ENCODE measurements at regions not wholly inside any gene's neighbourhood (a gene's known extent, or its start where the extent isn't known, plus 50 kb on each side); places are given as distances from the start of the nearest gene placed in this dataset.

GRCh38 chr20:60263725-60264709 lies 305.8 kb downstream of the CDH26 start:
- DNase-seq (ENCODE audit: extremely low spot score, unreplicated experiment), result no peak
- no peaks in the 10 kb centered on the region for H3K9me3 Mint-ChIP-seq (ENCODE audit: unreplicated experiment)
- H3K4me1 Mint-ChIP-seq (ENCODE audit: unreplicated experiment), result no peaks in the 10 kb centered on the region
- no peak overlapping the region for H3K4me3 Mint-ChIP-seq (ENCODE audit: unreplicated experiment)
- TF ChIP-seq CTCF (IDR thresholded peaks at IDR 0.05), result no peak
- peaks cover 5% of the 10 kb centered on the region for H3K27me3 Mint-ChIP-seq (ENCODE audit: unreplicated experiment)
- no peak overlapping the region for H3K27ac Mint-ChIP-seq (ENCODE audit: unreplicated experiment)
- no peaks in the 10 kb centered on the region for H3K36me3 Mint-ChIP-seq (ENCODE audit: unreplicated experiment)

GRCh38 chr20:60266177-60266823 lies 308.1 kb downstream of the CDH26 start:
- DNase-seq (ENCODE audit: extremely low spot score, unreplicated experiment), result no peak
- Mint-ChIP-seq H3K27ac (ENCODE audit: unreplicated experiment) (no peak overlapping the region), H3K4me3 (ENCODE audit: unreplicated experiment) (no peak overlapping the region), H3K4me1 (ENCODE audit: unreplicated experiment) (no peaks in the 10 kb centered on the region), H3K27me3 (ENCODE audit: unreplicated experiment) (peaks cover 2% of the 10 kb centered on the region), H3K9me3 (ENCODE audit: unreplicated experiment) (no peaks in the 10 kb centered on the region), H3K36me3 (ENCODE audit: unreplicated experiment) (no peaks in the 10 kb centered on the region)
- TF ChIP-seq CTCF (IDR thresholded peaks at IDR 0.05), result no peak

DNA sequence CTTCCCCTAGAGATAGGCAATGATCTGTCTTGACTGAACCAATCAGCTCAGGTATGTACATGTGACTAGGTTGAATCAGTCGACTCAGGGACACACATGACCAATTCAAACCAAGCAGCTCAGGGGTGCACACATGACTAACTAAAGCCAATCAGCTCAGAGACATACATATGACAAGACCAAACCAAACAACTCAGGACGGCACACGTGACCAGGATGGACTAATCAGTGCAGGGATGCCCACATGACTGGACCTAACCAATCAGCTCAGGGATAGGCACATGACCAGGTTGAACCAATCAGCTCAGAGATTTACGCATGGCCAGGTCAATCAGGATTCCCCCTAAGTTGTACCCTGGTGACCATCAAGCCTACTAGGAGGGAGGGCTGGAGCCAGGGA lies 310.3 kb downstream of the CDH26 start:
- TF ChIP-seq CTCF (IDR thresholded peaks at IDR 0.05), result no peak
- Mint-ChIP-seq H3K4me1 (ENCODE audit: unreplicated experiment) (no peaks in the 10 kb centered on the region), H3K4me3 (ENCODE audit: unreplicated experiment) (no peak overlapping the region), H3K9me3 (ENCODE audit: unreplicated experiment) (no peaks in the 10 kb centered on the region), H3K27ac (ENCODE audit: unreplicated experiment) (no peak overlapping the region), H3K27me3 (ENCODE audit: unreplicated experiment) (peaks cover 5% of the 10 kb centered on the region), H3K36me3 (ENCODE audit: unreplicated experiment) (no peaks in the 10 kb centered on the region)
- no peak for DNase-seq (ENCODE audit: extremely low spot score, unreplicated experiment)

GRCh38 chr20:60269573-60270162 lies 311.4 kb downstream of the CDH26 start:
- no peaks in the 10 kb centered on the region for H3K4me1 Mint-ChIP-seq (ENCODE audit: unreplicated experiment)
- no peak overlapping the region for H3K4me3 Mint-ChIP-seq (ENCODE audit: unreplicated experiment)
- no peak for TF ChIP-seq CTCF (IDR thresholded peaks at IDR 0.05)
- no peaks in the 10 kb centered on the region for H3K36me3 Mint-ChIP-seq (ENCODE audit: unreplicated experiment)
- H3K9me3 Mint-ChIP-seq (ENCODE audit: unreplicated experiment), result no peaks in the 10 kb centered on the region
- H3K27ac Mint-ChIP-seq (ENCODE audit: unreplicated experiment), result no peak overlapping the region
- H3K27me3 Mint-ChIP-seq (ENCODE audit: unreplicated experiment), result peaks cover 5% of the 10 kb centered on the region
- DNase-seq (ENCODE audit: extremely low spot score, unreplicated experiment), result no peak

DNA sequence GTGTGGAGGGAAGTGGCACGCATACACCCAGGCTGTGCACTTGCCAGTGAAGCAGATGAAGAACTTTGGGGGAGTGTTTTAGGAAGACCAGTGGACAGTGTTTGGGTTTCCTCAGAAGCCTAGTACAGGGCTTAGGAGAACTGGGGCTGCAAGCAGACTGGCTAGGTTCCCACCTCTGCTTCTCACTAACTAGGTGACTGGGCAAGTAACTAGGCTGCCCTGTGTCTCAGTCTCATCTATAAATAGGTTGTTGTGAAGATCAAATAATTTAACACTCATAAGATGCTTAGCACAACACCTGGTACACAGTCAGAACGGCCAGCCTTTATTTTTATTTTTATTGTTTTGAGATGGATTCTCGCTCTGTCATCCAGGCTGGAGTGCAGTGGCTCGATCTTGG lies 312.1 kb downstream of the CDH26 start:
- H3K36me3 Mint-ChIP-seq (ENCODE audit: unreplicated experiment), result no peaks in the 10 kb centered on the region
- H3K27me3 Mint-ChIP-seq (ENCODE audit: unreplicated experiment), result peaks cover 5% of the 10 kb centered on the region
- no peak for TF ChIP-seq CTCF (IDR thresholded peaks at IDR 0.05)
- H3K9me3 Mint-ChIP-seq (ENCODE audit: unreplicated experiment), result no peaks in the 10 kb centered on the region
- DNase-seq (ENCODE audit: extremely low spot score, unreplicated experiment), result no peak
- H3K4me3 Mint-ChIP-seq (ENCODE audit: unreplicated experiment), result no peak overlapping the region
- H3K27ac Mint-ChIP-seq (ENCODE audit: unreplicated experiment), result no peak overlapping the region
- H3K4me1 Mint-ChIP-seq (ENCODE audit: unreplicated experiment), result no peaks in the 10 kb centered on the region
